ENCODE measurements at regions not wholly inside any gene's neighbourhood (a gene's known extent, or its start where the extent isn't known, plus 50 kb on each side); places are given as distances from the start of the nearest gene placed in this dataset.

DNA sequence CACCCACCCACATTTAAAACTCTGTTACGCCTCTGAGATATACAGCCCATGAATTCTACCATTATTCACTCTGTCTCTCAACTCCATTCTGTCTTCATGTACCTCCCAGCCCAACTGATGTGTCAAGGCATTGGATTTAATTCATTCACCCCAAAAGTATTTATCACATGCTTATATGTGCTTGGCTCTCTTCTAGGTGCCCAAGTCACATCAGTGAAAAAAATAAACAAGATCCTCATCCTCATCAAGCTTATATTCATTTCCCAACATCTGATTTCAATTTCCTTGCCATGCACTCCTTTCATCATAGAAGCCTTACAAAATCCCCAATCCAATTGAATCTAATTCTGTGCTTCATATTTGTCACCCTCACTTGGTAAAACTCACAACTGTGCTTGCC lies 967.6 kb downstream of the LTN1 start:
- H3K27me3 ChIP-seq (ENCODE audit: insufficient read depth, low read length) = no peaks in the 10 kb centered on the region
- H3K4me3 ChIP-seq (ENCODE audit: insufficient read depth, low read depth, low read length) = no peak overlapping the region
- TF ChIP-seq, protein P1, sequence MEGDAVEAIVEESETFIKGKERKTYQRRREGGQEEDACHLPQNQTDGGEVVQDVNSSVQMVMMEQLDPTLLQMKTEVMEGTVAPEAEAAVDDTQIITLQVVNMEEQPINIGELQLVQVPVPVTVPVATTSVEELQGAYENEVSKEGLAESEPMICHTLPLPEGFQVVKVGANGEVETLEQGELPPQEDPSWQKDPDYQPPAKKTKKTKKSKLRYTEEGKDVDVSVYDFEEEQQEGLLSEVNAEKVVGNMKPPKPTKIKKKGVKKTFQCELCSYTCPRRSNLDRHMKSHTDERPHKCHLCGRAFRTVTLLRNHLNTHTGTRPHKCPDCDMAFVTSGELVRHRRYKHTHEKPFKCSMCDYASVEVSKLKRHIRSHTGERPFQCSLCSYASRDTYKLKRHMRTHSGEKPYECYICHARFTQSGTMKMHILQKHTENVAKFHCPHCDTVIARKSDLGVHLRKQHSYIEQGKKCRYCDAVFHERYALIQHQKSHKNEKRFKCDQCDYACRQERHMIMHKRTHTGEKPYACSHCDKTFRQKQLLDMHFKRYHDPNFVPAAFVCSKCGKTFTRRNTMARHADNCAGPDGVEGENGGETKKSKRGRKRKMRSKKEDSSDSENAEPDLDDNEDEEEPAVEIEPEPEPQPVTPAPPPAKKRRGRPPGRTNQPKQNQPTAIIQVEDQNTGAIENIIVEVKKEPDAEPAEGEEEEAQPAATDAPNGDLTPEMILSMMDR (IDR thresholded peaks at IDR 0.05; ENCODE audit: insufficient read depth, low read depth, low read length) = no peak
- no peak for TF ChIP-seq EZH2 (IDR thresholded peaks at IDR 0.05; ENCODE audit: insufficient read depth, low read length)
- no peaks in the 10 kb centered on the region for H3K36me3 ChIP-seq (ENCODE audit: insufficient read depth, low read length)
- Mint-ChIP-seq H3K27ac (ENCODE audit: unreplicated experiment) (no peak overlapping the region), H3K4me3 (ENCODE audit: unreplicated experiment) (no peak overlapping the region), H3K9me3 (ENCODE audit: unreplicated experiment) (no peaks in the 10 kb centered on the region), H3K36me3 (ENCODE audit: low read depth, unreplicated experiment) (no peaks in the 10 kb centered on the region), H3K4me1 (ENCODE audit: low read depth, unreplicated experiment) (no peaks in the 10 kb centered on the region), H3K27me3 (ENCODE audit: low read depth, unreplicated experiment) (no peaks in the 10 kb centered on the region)
- no peaks in the 10 kb centered on the region for H3K79me2 ChIP-seq (ENCODE audit: insufficient read depth, low read length)
- peaks cover 3% of the 10 kb centered on the region for H3K9me3 ChIP-seq (ENCODE audit: insufficient read depth, low read depth, low read length)
- no peak overlapping the region for H3K27ac ChIP-seq (ENCODE audit: low read depth, low read length)
- no peaks in the 10 kb centered on the region for H3K4me1 ChIP-seq (ENCODE audit: insufficient read depth, low read length)
- no peak overlapping the region for H2AFZ ChIP-seq (ENCODE audit: low read depth, low read length)
- DNase-seq (ENCODE audit: low read depth) (no peak), FAIRE-seq (no peak)
- H3K9ac ChIP-seq (ENCODE audit: low read length) = no peak overlapping the region
- no peaks in the 10 kb centered on the region for H4K20me1 ChIP-seq (ENCODE audit: insufficient read depth, low read length)
- H3K4me2 ChIP-seq (ENCODE audit: low read length) = no peak overlapping the region

GRCh38 chr21:28018741-28019669 lies 973.7 kb downstream of the LTN1 start:
- no peak for TF ChIP-seq EZH2 (IDR thresholded peaks at IDR 0.05; ENCODE audit: insufficient read depth, low read length)
- TF ChIP-seq, protein P1 (IDR thresholded peaks at IDR 0.05; ENCODE audit: insufficient read depth, low read depth, low read length) = no peak
- Histone ChIP-seq H3K9ac (ENCODE audit: low read length) (no peak overlapping the region), H3K4me2 (ENCODE audit: low read length) (no peak overlapping the region), H3K27ac (ENCODE audit: low read depth, low read length) (no peak overlapping the region), H3K9me3 (ENCODE audit: insufficient read depth, low read depth, low read length) (no peaks in the 10 kb centered on the region), H4K20me1 (ENCODE audit: insufficient read depth, low read length) (no peaks in the 10 kb centered on the region), H3K79me2 (ENCODE audit: insufficient read depth, low read length) (no peaks in the 10 kb centered on the region), H3K4me3 (ENCODE audit: insufficient read depth, low read depth, low read length) (no peak overlapping the region), H3K36me3 (ENCODE audit: insufficient read depth, low read length) (no peaks in the 10 kb centered on the region), H2AFZ (ENCODE audit: low read depth, low read length) (no peak overlapping the region), H3K4me1 (ENCODE audit: insufficient read depth, low read length) (no peaks in the 10 kb centered on the region), H3K27me3 (ENCODE audit: insufficient read depth, low read length) (no peaks in the 10 kb centered on the region)
- no peaks in the 10 kb centered on the region for H3K9me3 Mint-ChIP-seq (ENCODE audit: unreplicated experiment)
- no peak overlapping the region for H3K27ac Mint-ChIP-seq (ENCODE audit: unreplicated experiment)
- no peaks in the 10 kb centered on the region for H3K36me3 Mint-ChIP-seq (ENCODE audit: low read depth, unreplicated experiment)
- no peak overlapping the region for H3K4me3 Mint-ChIP-seq (ENCODE audit: unreplicated experiment)
- no peaks in the 10 kb centered on the region for H3K27me3 Mint-ChIP-seq (ENCODE audit: low read depth, unreplicated experiment)
- H3K4me1 Mint-ChIP-seq (ENCODE audit: low read depth, unreplicated experiment) = no peaks in the 10 kb centered on the region
- no peak for DNase-seq (ENCODE audit: low read depth)
- FAIRE-seq = no peak

DNA sequence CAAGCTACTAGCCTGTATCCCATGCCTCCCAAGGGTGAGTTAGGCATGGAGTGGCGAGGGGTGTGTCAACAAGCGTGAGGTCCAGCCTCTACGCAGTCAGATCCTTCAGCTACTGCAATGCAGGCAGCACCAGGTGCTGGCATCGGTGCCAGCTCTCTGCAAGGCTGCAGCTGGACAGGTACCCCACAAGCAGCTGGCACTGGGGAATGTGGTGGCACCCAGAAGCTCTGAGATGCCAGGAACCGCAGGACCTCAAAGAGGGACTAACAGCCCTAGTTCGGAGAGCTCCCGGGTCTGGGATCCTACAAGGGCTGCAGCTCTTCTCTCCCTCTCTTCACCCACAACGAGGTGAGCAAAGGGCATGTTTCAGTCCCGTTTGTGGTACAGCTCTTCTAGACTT lies 974.5 kb downstream of the LTN1 start:
- H3K79me2 ChIP-seq (ENCODE audit: insufficient read depth, low read length) = no peaks in the 10 kb centered on the region
- H3K4me3 Mint-ChIP-seq (ENCODE audit: unreplicated experiment) = no peak overlapping the region
- no peaks in the 10 kb centered on the region for H3K9me3 Mint-ChIP-seq (ENCODE audit: unreplicated experiment)
- H3K4me3 ChIP-seq (ENCODE audit: insufficient read depth, low read depth, low read length) = no peak overlapping the region
- no peaks in the 10 kb centered on the region for H3K36me3 ChIP-seq (ENCODE audit: insufficient read depth, low read length)
- H3K9ac ChIP-seq (ENCODE audit: low read length) = no peak overlapping the region
- no peaks in the 10 kb centered on the region for H3K9me3 ChIP-seq (ENCODE audit: insufficient read depth, low read depth, low read length)
- no peak overlapping the region for H3K4me2 ChIP-seq (ENCODE audit: low read length)
- H3K27me3 ChIP-seq (ENCODE audit: insufficient read depth, low read length) = no peaks in the 10 kb centered on the region
- DNase-seq (ENCODE audit: low read depth) = no peak
- TF ChIP-seq, protein P1 (IDR thresholded peaks at IDR 0.05; ENCODE audit: insufficient read depth, low read depth, low read length) = no peak
- TF ChIP-seq EZH2 (IDR thresholded peaks at IDR 0.05; ENCODE audit: insufficient read depth, low read length) = no peak
- H4K20me1 ChIP-seq (ENCODE audit: insufficient read depth, low read length) = no peaks in the 10 kb centered on the region
- no peaks in the 10 kb centered on the region for H3K4me1 Mint-ChIP-seq (ENCODE audit: low read depth, unreplicated experiment)
- no peaks in the 10 kb centered on the region for H3K4me1 ChIP-seq (ENCODE audit: insufficient read depth, low read length)
- H3K27ac ChIP-seq (ENCODE audit: low read depth, low read length) = no peak overlapping the region
- no peaks in the 10 kb centered on the region for H3K36me3 Mint-ChIP-seq (ENCODE audit: low read depth, unreplicated experiment)
- no peaks in the 10 kb centered on the region for H3K27me3 Mint-ChIP-seq (ENCODE audit: low read depth, unreplicated experiment)
- H2AFZ ChIP-seq (ENCODE audit: low read depth, low read length) = no peak overlapping the region
- no peak for FAIRE-seq
- no peak overlapping the region for H3K27ac Mint-ChIP-seq (ENCODE audit: unreplicated experiment)
